ENCODE measurements at regions not wholly inside any gene's neighbourhood (a gene's known extent, or its start where the extent isn't known, plus 50 kb on each side); places are given as distances from the start of the nearest gene placed in this dataset.

DNA sequence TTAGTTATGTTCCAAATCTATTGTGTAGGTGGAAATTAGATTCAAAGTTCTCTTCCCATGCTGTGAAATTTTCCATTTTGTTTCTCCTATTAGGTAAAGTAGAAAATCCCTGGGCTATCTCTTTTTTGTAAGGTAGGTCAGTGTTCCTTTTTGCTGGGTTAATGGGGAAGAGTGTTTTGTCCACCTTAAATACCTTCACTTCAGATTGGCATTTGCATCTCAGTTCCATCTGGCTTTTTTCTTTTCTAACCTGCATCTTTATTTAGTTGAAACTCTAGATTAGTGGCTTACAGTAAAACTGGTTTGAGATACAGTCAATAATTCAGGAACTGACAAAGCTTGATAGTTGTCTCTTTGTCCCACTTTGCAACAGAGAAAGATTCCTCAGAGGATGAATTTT lies 1115.8 kb downstream of the PDHA2 start:
- TF ChIP-seq, protein P1, sequence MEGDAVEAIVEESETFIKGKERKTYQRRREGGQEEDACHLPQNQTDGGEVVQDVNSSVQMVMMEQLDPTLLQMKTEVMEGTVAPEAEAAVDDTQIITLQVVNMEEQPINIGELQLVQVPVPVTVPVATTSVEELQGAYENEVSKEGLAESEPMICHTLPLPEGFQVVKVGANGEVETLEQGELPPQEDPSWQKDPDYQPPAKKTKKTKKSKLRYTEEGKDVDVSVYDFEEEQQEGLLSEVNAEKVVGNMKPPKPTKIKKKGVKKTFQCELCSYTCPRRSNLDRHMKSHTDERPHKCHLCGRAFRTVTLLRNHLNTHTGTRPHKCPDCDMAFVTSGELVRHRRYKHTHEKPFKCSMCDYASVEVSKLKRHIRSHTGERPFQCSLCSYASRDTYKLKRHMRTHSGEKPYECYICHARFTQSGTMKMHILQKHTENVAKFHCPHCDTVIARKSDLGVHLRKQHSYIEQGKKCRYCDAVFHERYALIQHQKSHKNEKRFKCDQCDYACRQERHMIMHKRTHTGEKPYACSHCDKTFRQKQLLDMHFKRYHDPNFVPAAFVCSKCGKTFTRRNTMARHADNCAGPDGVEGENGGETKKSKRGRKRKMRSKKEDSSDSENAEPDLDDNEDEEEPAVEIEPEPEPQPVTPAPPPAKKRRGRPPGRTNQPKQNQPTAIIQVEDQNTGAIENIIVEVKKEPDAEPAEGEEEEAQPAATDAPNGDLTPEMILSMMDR (conservative IDR thresholded peaks at IDR 0.05; ENCODE audit: control insufficient read depth, insufficient read depth, low read depth, low read length) = no peak
- no peak for DNase-seq (ENCODE audit: low read depth)
- no peak overlapping the region for H3K4me3 ChIP-seq (ENCODE audit: control insufficient read depth, low read depth, low read length)

DNA sequence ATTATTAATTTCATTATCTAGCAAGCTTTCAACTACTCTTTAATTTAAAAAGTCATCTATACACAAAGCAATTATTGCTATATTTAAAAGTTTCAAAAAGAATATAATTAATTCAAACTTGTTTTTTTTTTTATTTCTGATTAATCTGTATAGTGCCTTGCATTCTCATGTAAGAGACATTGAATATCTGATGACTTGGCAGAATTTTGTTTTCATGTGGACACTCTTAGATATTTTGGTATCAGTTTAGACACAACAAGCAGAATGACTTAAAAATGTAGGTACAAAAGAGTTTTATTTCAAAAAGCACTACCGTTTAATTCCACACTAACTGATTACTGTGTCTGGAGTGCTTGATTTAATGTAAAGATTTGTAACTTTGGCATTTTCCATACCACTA lies 1129.6 kb downstream of the PDHA2 start:
- no peak overlapping the region for H3K4me3 ChIP-seq (ENCODE audit: control insufficient read depth, low read depth, low read length)
- TF ChIP-seq, protein P1 (conservative IDR thresholded peaks at IDR 0.05; ENCODE audit: control insufficient read depth, insufficient read depth, low read depth, low read length) = no peak
- DNase-seq (ENCODE audit: low read depth) = no peak

DNA sequence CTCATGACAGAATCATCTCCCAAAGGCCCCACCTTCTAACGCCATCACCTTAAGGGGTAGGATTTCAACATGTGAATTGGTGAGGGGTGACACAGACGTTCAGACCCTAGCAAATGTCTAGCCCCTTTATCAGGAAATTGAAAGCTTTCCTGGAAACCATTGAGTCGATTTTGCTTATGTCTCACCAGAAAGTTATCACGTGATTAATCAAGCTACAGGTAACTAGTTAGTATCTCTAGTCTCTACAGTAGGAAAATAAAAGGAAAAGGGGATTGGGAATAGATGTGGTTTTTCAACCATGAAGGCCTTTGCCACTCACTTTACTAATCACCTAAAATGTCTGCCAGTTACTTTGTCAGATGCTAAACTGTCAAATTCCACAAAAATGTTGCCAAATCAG lies 1133.0 kb downstream of the PDHA2 start:
- TF ChIP-seq, protein P1 (conservative IDR thresholded peaks at IDR 0.05; ENCODE audit: control insufficient read depth, insufficient read depth, low read depth, low read length) = no peak
- DNase-seq (ENCODE audit: low read depth) = no peak
- H3K4me3 ChIP-seq (ENCODE audit: control insufficient read depth, low read depth, low read length) = no peak overlapping the region

DNA sequence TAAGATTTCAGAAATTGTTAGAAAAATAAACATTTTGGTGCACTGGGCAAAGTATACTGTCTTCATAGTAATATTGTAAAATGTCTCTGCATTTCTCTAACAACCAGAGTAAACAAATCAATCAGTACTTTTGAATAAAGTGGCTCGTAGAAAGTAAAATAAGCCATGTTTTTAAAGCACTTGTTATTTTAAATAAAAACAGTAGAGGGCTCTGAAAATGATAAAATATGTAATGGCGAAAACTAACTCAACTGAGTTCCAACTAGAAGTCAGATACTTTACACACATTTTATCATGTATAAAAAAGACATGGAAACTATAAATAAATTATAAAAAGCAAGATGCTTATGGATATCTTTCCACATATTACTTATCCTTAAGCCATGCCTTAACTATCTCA lies 1134.4 kb downstream of the PDHA2 start:
- DNase-seq (ENCODE audit: low read depth) = no peak
- H3K4me3 ChIP-seq (ENCODE audit: control insufficient read depth, low read depth, low read length) = no peak overlapping the region
- TF ChIP-seq, protein P1 (conservative IDR thresholded peaks at IDR 0.05; ENCODE audit: control insufficient read depth, insufficient read depth, low read depth, low read length) = no peak

DNA sequence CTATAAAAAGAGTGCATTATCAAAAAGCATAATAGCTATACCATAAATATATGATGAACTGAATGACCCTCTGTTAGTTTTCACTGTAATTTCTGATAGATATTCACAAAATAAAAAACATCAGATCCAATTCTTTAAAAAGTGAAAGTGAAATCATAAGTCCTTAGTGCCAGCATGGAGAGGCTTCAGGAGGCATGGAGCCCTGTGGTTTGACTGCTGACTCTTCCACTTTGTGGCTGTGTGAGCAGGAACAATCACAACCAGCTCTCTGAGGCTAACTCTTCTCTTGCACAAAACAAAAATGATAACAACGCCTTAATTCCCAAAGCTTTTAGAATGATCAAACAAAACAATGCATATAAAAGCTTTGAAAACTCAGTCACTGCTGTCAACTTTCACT lies 1143.9 kb downstream of the PDHA2 start:
- H3K4me3 ChIP-seq (ENCODE audit: control insufficient read depth, low read depth, low read length) = no peak overlapping the region
- TF ChIP-seq, protein P1 (conservative IDR thresholded peaks at IDR 0.05; ENCODE audit: control insufficient read depth, insufficient read depth, low read depth, low read length) = no peak
- no peak for DNase-seq (ENCODE audit: low read depth)

DNA sequence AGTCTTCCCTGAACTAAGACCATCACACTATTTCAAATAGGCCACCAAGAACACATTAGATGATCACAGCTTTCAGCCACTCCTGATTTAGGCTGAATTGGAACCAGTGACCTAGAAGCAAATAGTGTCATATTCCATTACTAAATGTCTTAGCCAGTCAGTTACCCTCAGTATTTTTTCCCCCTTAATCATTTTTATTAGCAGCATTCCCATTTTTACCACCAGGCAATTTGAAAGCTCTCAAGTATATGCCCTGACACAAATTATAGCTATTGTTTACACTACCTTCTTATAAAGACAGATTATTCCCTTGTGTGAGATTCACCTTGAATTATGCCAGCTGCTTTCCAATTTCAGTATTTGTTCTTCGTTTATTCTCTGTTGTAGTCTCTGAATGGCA lies 1146.9 kb downstream of the PDHA2 start:
- no peak for DNase-seq (ENCODE audit: low read depth)
- no peak overlapping the region for H3K4me3 ChIP-seq (ENCODE audit: control insufficient read depth, low read depth, low read length)
- TF ChIP-seq, protein P1 (conservative IDR thresholded peaks at IDR 0.05; ENCODE audit: control insufficient read depth, insufficient read depth, low read depth, low read length) = no peak

DNA sequence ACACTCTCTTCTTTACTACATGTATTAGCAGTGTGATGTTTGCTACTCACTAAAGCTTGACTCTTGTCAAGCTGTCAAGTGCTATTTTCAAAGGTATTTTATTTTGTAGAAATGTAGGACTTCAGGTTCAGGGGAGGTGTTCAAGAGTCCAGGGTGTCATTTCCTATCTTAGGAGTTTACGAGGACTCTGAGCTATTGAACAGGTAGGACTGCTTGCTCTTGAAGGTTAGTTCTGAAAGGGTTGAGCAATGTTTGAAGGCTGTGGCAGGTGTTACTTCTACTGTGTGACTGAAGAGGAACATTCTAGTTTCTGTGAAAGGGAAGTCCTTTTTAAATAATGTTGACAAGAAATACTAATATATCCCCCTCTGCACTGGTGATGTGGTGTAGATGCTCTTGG lies 1151.2 kb downstream of the PDHA2 start:
- TF ChIP-seq, protein P1 (conservative IDR thresholded peaks at IDR 0.05; ENCODE audit: control insufficient read depth, insufficient read depth, low read depth, low read length) = no peak
- DNase-seq (ENCODE audit: low read depth) = no peak

More for the DNA sequence above, 1151.2 kb downstream of the PDHA2 start:
- no peak overlapping the region for H3K4me3 ChIP-seq (ENCODE audit: control insufficient read depth, low read depth, low read length)

Data from fibroblast of mammary gland (primary cell).